GM18508 (cell line): ENCODE measurements at regions not wholly inside any gene's neighbourhood (a gene's known extent, or its start where the extent isn't known, plus 50 kb on each side); places are given as distances from the start of the nearest gene placed in this dataset.

Source experiments
- ATAC-seq: cut with Tn5 transposase; IDR thresholded peaks from one replicate; pipeline ENCODE4 v1.9.1; 2021; ENCODE audit warnings: moderate number of reproducible peaks; ENCODE audit not compliant: insufficient read depth, unreplicated experiment

GRCh38 chr2:150030436-150031190 is 443.0 kb upstream of the MMADHC start:
- no peak for ATAC-seq

GRCh38 chr2:150028322-150028721 is 440.7 kb upstream of the MMADHC start:
- ATAC-seq = no peak

GRCh38 chr2:150027164-150027563 is 439.6 kb upstream of the MMADHC start:
- no peak for ATAC-seq

GRCh38 chr2:150023663-150024062 is 436.1 kb upstream of the MMADHC start:
- no peak for ATAC-seq

GRCh38 chr2:150023044-150023443 is 435.5 kb upstream of the MMADHC start:
- no peak for ATAC-seq

GRCh38 chr2:150020937-150021673 is 433.5 kb upstream of the MMADHC start:
- ATAC-seq = no peak

GRCh38 chr2:150020221-150020620 is 432.6 kb upstream of the MMADHC start:
- no peak for ATAC-seq

GRCh38 chr2:150019063-150019462 is 431.5 kb upstream of the MMADHC start:
- ATAC-seq = no peak

GRCh38 chr2:150012986-150013385 is 425.4 kb upstream of the MMADHC start:
- no peak for ATAC-seq

GRCh38 chr2:150011161-150011730 is 423.7 kb upstream of the MMADHC start:
- no peak for ATAC-seq

- ATAC-seq = no peak
Observed at GRCh38 chr2:150008901-150009300, 421.3 kb upstream of the MMADHC start.

GRCh38 chr2:150007815-150008430 is 420.3 kb upstream of the MMADHC start:
- ATAC-seq = no peak

GRCh38 chr2:150006591-150006990 is 419.0 kb upstream of the MMADHC start:
- no peak for ATAC-seq

- ATAC-seq = no peak
Observed at GRCh38 chr2:150003544-150003943, 416.0 kb upstream of the MMADHC start.

GRCh38 chr2:150001788-150002187 is 414.2 kb upstream of the MMADHC start:
- ATAC-seq = no peak

GRCh38 chr2:149996901-149997300 is 409.3 kb upstream of the MMADHC start:
- no peak for ATAC-seq

GRCh38 chr2:149994057-149994728 is 406.6 kb upstream of the MMADHC start:
- ATAC-seq = no peak

- no peak for ATAC-seq
Observed at GRCh38 chr2:149993316-149993715, 405.7 kb upstream of the MMADHC start.

GRCh38 chr2:149991576-149991975 is 404.0 kb upstream of the MMADHC start:
- ATAC-seq = no peak

- ATAC-seq = no peak
Observed at GRCh38 chr2:149990965-149991364, 403.4 kb upstream of the MMADHC start.
